Keratinocyte (primary cell): ENCODE measurements at regions not wholly inside any gene's neighbourhood (a gene's known extent, or its start where the extent isn't known, plus 50 kb on each side); places are given as distances from the start of the nearest gene placed in this dataset.

Experiments used
- DNase-seq: peaks from one replicate; pipeline ENCODE4 v3.0.0-alpha.2; 2011; ENCODE audit warnings: low read depth, missing footprints, low spot score
- FAIRE-seq: peaks from 2 replicates; lab custom pipeline; 2011; peaks lifted over from hg19 to GRCh38; lab: Jason Lieb, UNC
- H2AFZ ChIP-seq: 2 replicates; pipeline ENCODE4 v1.6.0; 2012; ENCODE audit warnings: low read length, control low read depth, inconsistent platforms; ENCODE audit not compliant: control insufficient read depth
- H3K27ac ChIP-seq: 2 replicates; pipeline ENCODE4 v1.5.1; 2011; ENCODE audit warnings: low read length; ENCODE audit not compliant: control insufficient read depth, insufficient read depth
- H3K27me3 ChIP-seq: 3 replicates; pipeline ENCODE4 v1.6.0; 2011; ENCODE audit warnings: low read length; ENCODE audit not compliant: control insufficient read depth, insufficient read depth; ENCODE audit errors: extremely low read depth
- H3K36me3 ChIP-seq, 2 experiments: 2 replicates in 1 of 2; 3 replicates in 1 of 2; pipeline ENCODE4 v1.5.1; 2011; ENCODE audit warnings: low read length in 2 of 2, mild to moderate bottlenecking in 1 of 2; ENCODE audit not compliant: control insufficient read depth in 2 of 2, insufficient read depth in 2 of 2; ENCODE audit errors: extremely low read depth in 1 of 2
- H3K4me1 ChIP-seq: 3 replicates; pipeline ENCODE4 v1.5.1; 2011; ENCODE audit warnings: low read length; ENCODE audit not compliant: control insufficient read depth, insufficient read depth; ENCODE audit errors: extremely low read depth
- H3K4me2 ChIP-seq: 3 replicates; pipeline ENCODE4 v1.6.0; 2011; ENCODE audit warnings: low read depth, low read length; ENCODE audit not compliant: control insufficient read depth, insufficient read depth; ENCODE audit errors: extremely low read depth
- H3K4me3 ChIP-seq, 3 experiments: fragments of 200-600 bp in 1 of 3; sonication (generic) in 1 of 3; 2 replicates in 2 of 3; 3 replicates in 1 of 3; pipeline ENCODE4 v1.5.1; 2011 to 2016; ENCODE audit warnings: low read length in 3 of 3, mild to moderate bottlenecking in 3 of 3, control low read depth in 2 of 3, inconsistent platforms in 1 of 3, low read depth in 1 of 3, mixed read lengths in 1 of 3, mixed run types in 1 of 3, moderate library complexity in 1 of 3; ENCODE audit not compliant: control insufficient read depth in 2 of 3, insufficient read depth in 2 of 3; ENCODE audit errors: extremely low read depth in 1 of 3
- H3K79me2 ChIP-seq: 2 replicates; pipeline ENCODE4 v1.6.0; 2012; ENCODE audit warnings: low read length; ENCODE audit not compliant: control insufficient read depth, insufficient read depth
- H3K9ac ChIP-seq: 3 replicates; pipeline ENCODE4 v1.6.0; 2011; ENCODE audit warnings: low read length; ENCODE audit not compliant: control insufficient read depth, insufficient read depth; ENCODE audit errors: extremely low read depth
- H3K9me1 ChIP-seq: 3 replicates; pipeline ENCODE4 v1.6.0; 2011; ENCODE audit warnings: low read length; ENCODE audit not compliant: control insufficient read depth, insufficient read depth; ENCODE audit errors: extremely low read depth
- H3K9me3 ChIP-seq: 2 replicates; pipeline ENCODE4 v1.5.1; 2012; ENCODE audit warnings: low read depth, low read length; ENCODE audit not compliant: control insufficient read depth
- H4K20me1 ChIP-seq: 3 replicates; pipeline ENCODE4 v1.6.0; 2011; ENCODE audit warnings: low read length; ENCODE audit not compliant: control insufficient read depth, insufficient read depth; ENCODE audit errors: extremely low read depth
- CTCF ChIP-seq, 3 experiments: IDR thresholded peaks in 1 of 3; conservative IDR thresholded peaks in 1 of 3; optimal IDR thresholded peaks in 1 of 3; 2 replicates in 2 of 3; 3 replicates in 1 of 3; pipeline versions ENCODE3 to v1.5.1; 2011; ENCODE audit warnings: low read length in 3 of 3, mild to moderate bottlenecking in 3 of 3, moderate library complexity in 2 of 3, control low read depth in 1 of 3, inconsistent platforms in 1 of 3; ENCODE audit not compliant: insufficient read depth in 2 of 3; ENCODE audit errors: extremely low read depth in 1 of 3
- EZH2 ChIP-seq: IDR thresholded peaks from one replicate; pipeline ENCODE4 v1.6.1; 2012; ENCODE audit warnings: inconsistent platforms, mild to moderate bottlenecking, low read length, moderate library complexity
- dilution Hi-C: fragments of 300-500 bp; cut with MboI; formaldehyde crosslinking; loops from one replicate; pipeline ENCODE4 v1.7.0; 2020; ENCODE audit warnings: low sequenced_read_pairs; ENCODE audit not compliant: extremely low pct_ligation_motif_present

GRCh38 chr6:27624694-27625262 is 151.9 kb upstream of the ZNF184 start:
- no peak overlapping the region for H3K27ac ChIP-seq
- no peaks in the 10 kb centered on the region for H4K20me1 ChIP-seq
- no peak overlapping the region for H3K9ac ChIP-seq
- no peak overlapping the region for H3K4me3 ChIP-seq
- H3K36me3 ChIP-seq, result no peaks in the 10 kb centered on the region
- FAIRE-seq, result no peak
- dilution Hi-C loops, result no loop called here
- H3K79me2 ChIP-seq, result no peaks in the 10 kb centered on the region
- no peak for DNase-seq
- no peaks in the 10 kb centered on the region for H3K9me1 ChIP-seq
- H2AFZ ChIP-seq, result no peak overlapping the region
- TF ChIP-seq EZH2 (no peak), CTCF (optimal IDR thresholded peaks at IDR 0.05 in 1 of 3, IDR thresholded peaks at IDR 0.05 in 1 of 3, conservative IDR thresholded peaks at IDR 0.05 in 1 of 3; ENCODE audit: extremely low read depth in 1 of 3, insufficient read depth in 2 of 3, low read length in 3 of 3) (no peak)
- no peaks in the 10 kb centered on the region for H3K9me3 ChIP-seq
- no peaks in the 10 kb centered on the region for H3K27me3 ChIP-seq
- H3K4me1 ChIP-seq, result no peaks in the 10 kb centered on the region
- no peak overlapping the region for H3K4me2 ChIP-seq

GRCh38 chr6:27623103-27623502 is 150.2 kb upstream of the ZNF184 start:
- Histone ChIP-seq H3K27me3 (no peaks in the 10 kb centered on the region), H2AFZ (peak overlapping the region; percentile 22), H3K9ac (no peak overlapping the region), H3K4me2 (peak overlapping the region; percentile 22), H3K36me3 (no peaks in the 10 kb centered on the region), H4K20me1 (no peaks in the 10 kb centered on the region), H3K4me1 (no peaks in the 10 kb centered on the region), H3K4me3 (no peak overlapping the region), H3K9me3 (no peaks in the 10 kb centered on the region), H3K27ac (no peak overlapping the region), H3K9me1 (no peaks in the 10 kb centered on the region), H3K79me2 (no peaks in the 10 kb centered on the region)
- TF ChIP-seq EZH2 (no peak), CTCF (optimal IDR thresholded peaks at IDR 0.05 in 1 of 3, IDR thresholded peaks at IDR 0.05 in 1 of 3, conservative IDR thresholded peaks at IDR 0.05 in 1 of 3; ENCODE audit: extremely low read depth in 1 of 3, insufficient read depth in 2 of 3, low read length in 3 of 3) (no peak)
- FAIRE-seq, result no peak
- DNase-seq, result no peak
- dilution Hi-C loops, result no loop called here
